GM12878 (cell line): ENCODE measurements at regions not wholly inside any gene's neighbourhood (a gene's known extent, or its start where the extent isn't known, plus 50 kb on each side); places are given as distances from the start of the nearest gene placed in this dataset.

Source experiments
- ATAC-seq: fragments of 200-7000 bp; cut with Tn5 transposase; 3 replicates; pipeline ENCODE4 v1.9.1; 2020; ENCODE audit warnings: mild to moderate bottlenecking, moderate library complexity
- BruUV-seq: library from RNA; stranded (reverse); fragments of 400-500 nt; replicated peaks from 2 replicates; lab custom pipeline; 2021; lab: Mats Ljungman, UMichigan
- CTCF ChIA-PET: fragments of 300-600 bp; sonication (Branson Sonifier 250); formaldehyde crosslinking; extraction: SDS; loops from one replicate; lab custom pipeline; 2021; ENCODE audit warnings: inconsistent platforms; lab: Yijun Ruan, JAX
- POLR2A ChIA-PET: fragments of 350-600 bp; formaldehyde crosslinking; extraction: SDS; loops from one replicate; lab custom pipeline; 2021; ENCODE audit warnings: inconsistent platforms; lab: Charles Lee
- RAD21 ChIA-PET: fragments of 300-600 bp; sonication (Branson Sonifier 250); formaldehyde crosslinking; loops from one replicate; lab custom pipeline; 2023; ENCODE audit warnings: antibody characterized with exemption; ENCODE audit not compliant: unreplicated experiment; lab: Charles Lee
- SMC1A ChIA-PET: fragments of 300-600 bp; sonication (Branson Sonifier 250); formaldehyde crosslinking; loops from one replicate; lab custom pipeline; 2023; ENCODE audit not compliant: unreplicated experiment, uncharacterized antibody; lab: Charles Lee
- DNase-seq: peaks from one replicate; pipeline ENCODE4 v3.0.0-alpha.2; 2011; ENCODE audit warnings: low read depth, low spot score
- FAIRE-seq: peaks from 3 replicates; lab custom pipeline; 2011; peaks lifted over from hg19 to GRCh38; lab: Jason Lieb, UNC
- H2AFZ ChIP-seq: 2 replicates; pipeline ENCODE4 v1.6.0; 2011; ENCODE audit warnings: low read depth, low read length, control low read depth; ENCODE audit not compliant: control insufficient read depth
- H3K27ac ChIP-seq: 2 replicates; pipeline ENCODE4 v1.5.1; 2011; ENCODE audit warnings: control low read depth; ENCODE audit not compliant: control insufficient read depth, insufficient read depth
- H3K27me3 ChIP-seq, 2 experiments: replicated peaks in 1 of 2; 2 replicates each; pipeline versions ENCODE4 v1.6.0 to v1.6.1; 2011; ENCODE audit warnings: low read length in 1 of 2; ENCODE audit not compliant: control insufficient read depth in 2 of 2, insufficient read depth in 2 of 2
- H3K36me3 ChIP-seq, 2 experiments: 2 replicates each; pipeline ENCODE4 v1.5.1; 2011; ENCODE audit warnings: low read length in 1 of 2; ENCODE audit not compliant: control insufficient read depth in 2 of 2, insufficient read depth in 2 of 2
- H3K4me1 ChIP-seq: 2 replicates; pipeline ENCODE4 v1.6.1; 2011; ENCODE audit warnings: mild to moderate bottlenecking, low read length, moderate library complexity, mixed read lengths; ENCODE audit not compliant: control insufficient read depth, insufficient read depth
- H3K4me2 ChIP-seq: 2 replicates; pipeline ENCODE4 v1.6.0; 2011; ENCODE audit warnings: control low read depth; ENCODE audit not compliant: control insufficient read depth, insufficient read depth
- H3K4me3 ChIP-seq: fragments of 200-600 bp; sonication (generic); 2 replicates; pipeline ENCODE4 v1.5.1; 2016
- H3K79me2 ChIP-seq: 2 replicates; pipeline ENCODE4 v1.6.0; 2011; ENCODE audit warnings: low read length; ENCODE audit not compliant: control insufficient read depth, insufficient read depth
- H3K9ac ChIP-seq: 2 replicates; pipeline ENCODE4 v1.8.0; 2011; ENCODE audit warnings: low read length, control low read depth, mixed read lengths; ENCODE audit not compliant: control insufficient read depth, insufficient read depth
- H3K9me3 ChIP-seq: replicated peaks from 3 replicates; pipeline ENCODE4 v1.5.1; 2011; ENCODE audit warnings: mild to moderate bottlenecking, low read length; ENCODE audit not compliant: control insufficient read depth, insufficient read depth
- H4K20me1 ChIP-seq: 2 replicates; pipeline ENCODE4 v1.6.0; 2011; ENCODE audit not compliant: control insufficient read depth, insufficient read depth
- KAT2A ChIP-seq: conservative IDR thresholded peaks from 2 replicates; pipeline ENCODE4 v1.6.1; 2011; ENCODE audit warnings: low read depth, low read length; ENCODE audit not compliant: control insufficient read depth
- NBN ChIP-seq: fragments of 450-650 bp; IDR thresholded peaks from 2 replicates; pipeline ENCODE4 v1.6.1; 2016
- NR2C1 ChIP-seq: fragments of 450-650 bp; IDR thresholded peaks from 2 replicates; pipeline ENCODE4 v1.6.1; 2017; ENCODE audit warnings: antibody characterized with exemption, mild to moderate bottlenecking, moderate library complexity
- NRF1 ChIP-seq: conservative IDR thresholded peaks from 2 replicates; pipeline ENCODE4 v1.6.1; 2011; ENCODE audit warnings: mild to moderate bottlenecking, low read depth, low read length, improper control_type of control experiment
- TCF12 ChIP-seq: IDR thresholded peaks from 2 replicates; pipeline ENCODE4 v1.6.1; 2011; ENCODE audit warnings: low read depth, mild to moderate bottlenecking, low read length
- ZSCAN29 ChIP-seq: fragments of 450-650 bp; IDR thresholded peaks from 2 replicates; pipeline ENCODE4 v1.6.1; 2017; ENCODE audit warnings: mild to moderate bottlenecking, moderate library complexity
- WGBS: methylation state at CpG from one replicate; pipeline ENCODE4 v1.1.6; 2016; ENCODE audit warnings: low lambda C conversion rate; ENCODE audit not compliant: insufficient replicate concordance, insufficient coverage; ENCODE audit errors: missing lambda C conversion rate; 5-methylcytosine and 5-hydroxymethylcytosine counted together
- in situ Hi-C: fragments of 300-500 bp; cut with MboI; formaldehyde crosslinking; loops from 9 replicates; pipeline ENCODE4 v1.14.3; 2018; ENCODE audit warnings: mixed read lengths
- intact Hi-C: fragments of 100-400 bp; cut with micrococcal nuclease; formaldehyde crosslinking; loops from one replicate; pipeline ENCODE4 v1.14.2; 2022; ENCODE audit not compliant: unreplicated experiment
- TF ChIP-seq, protein P1 (sequence below): fragments of 450-650 bp; IDR thresholded peaks from 2 replicates; pipeline ENCODE4 v1.6.1; 2017; ENCODE audit warnings: mild to moderate bottlenecking, moderate library complexity

DNA sequence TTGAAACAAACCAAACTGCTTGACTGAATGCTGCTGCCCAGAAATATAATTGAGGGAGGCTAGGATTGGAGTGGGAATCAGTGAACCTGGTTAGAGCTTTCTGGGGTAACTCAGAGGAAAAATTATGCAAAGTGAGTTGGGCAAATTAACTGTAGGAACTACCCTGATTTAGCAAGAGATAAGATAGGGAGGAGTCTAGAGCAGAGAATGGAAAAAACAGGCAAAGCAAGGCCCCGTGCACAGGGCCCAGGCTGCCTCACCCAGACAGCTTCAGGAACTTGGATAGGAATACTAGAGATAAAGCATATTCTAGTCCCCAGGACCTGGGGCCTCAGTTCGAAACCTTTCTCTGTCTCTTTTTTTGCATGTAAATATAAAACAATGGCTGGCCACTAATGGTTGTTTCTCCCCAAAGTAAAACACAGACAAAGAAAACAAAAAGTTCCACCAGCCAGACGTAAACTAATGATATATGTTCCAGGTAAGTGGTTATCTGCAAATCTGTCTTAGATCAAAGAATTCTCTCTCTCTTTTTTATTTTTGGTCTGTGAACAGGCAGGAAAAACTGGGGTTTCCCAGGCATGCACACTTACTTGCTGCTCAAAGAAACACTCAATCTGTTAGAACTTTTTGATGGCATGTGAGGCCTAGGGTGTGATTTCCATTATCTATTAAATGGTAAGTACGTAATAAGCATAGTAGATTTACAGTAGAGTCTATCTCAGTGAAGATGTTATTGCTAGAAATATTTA lies 168.1 kb upstream of the MAP3K1 start:
- Histone ChIP-seq H3K36me3 (no peaks in the 10 kb centered on the region), H2AFZ (no peak overlapping the region), H3K9ac (no peak overlapping the region), H3K4me1 (no peaks in the 10 kb centered on the region), H3K27me3 (peaks cover 0 to 5% of the 10 kb centered on the region in 2 experiments; a peak in 1 of 4 replicates), H3K4me3 (no peak overlapping the region), H3K9me3 (no peaks in the 10 kb centered on the region; the same call in 2 of the 3 replicates), H4K20me1 (no peaks in the 10 kb centered on the region), H3K79me2 (no peaks in the 10 kb centered on the region), H3K27ac (no peak overlapping the region), H3K4me2 (no peak overlapping the region)
- ChIA-PET RAD21 (no interaction called here), CTCF (interaction anchor here (0.7 kb wide), 1 partner anchor 215 kb away, joined by 3 read pairs; no protein-coding TSS in a partner anchor), POLR2A (no interaction called here), SMC1A (interaction anchor here (0.6 to 1.2 kb wide), 2 partner anchors 23 to 51 kb away, joined by 3 read pairs; no protein-coding TSS in a partner anchor)
- no peak for ATAC-seq
- no TSS peak for BruUV-seq
- intact Hi-C loops, result no loop called here
- TF ChIP-seq KAT2A, result no peak
- no peak for DNase-seq
- no peak for FAIRE-seq
- 36% methylated on average over 4 of the region's 4 CpGs for whole genome bisulfite sequencing
- in situ Hi-C loops, result no loop called here

GRCh38 chr5:56641635-56642260 lies 173.6 kb upstream of the MAP3K1 start:
- RAD21 ChIA-PET, result interaction anchor here (1.0 kb wide), 1 partner anchor 24 kb away, joined by 3 read pairs; no protein-coding TSS in a partner anchor
- H3K36me3 ChIP-seq, result no peaks in the 10 kb centered on the region
- CTCF ChIA-PET, result interaction anchor here (1.1 kb wide), 1 partner anchor 45 kb away, joined by 3 read pairs; no protein-coding TSS in a partner anchor
- no peak for ATAC-seq
- peaks cover 7% of the 10 kb centered on the region for H3K4me1 ChIP-seq
- H3K9me3 ChIP-seq, result no peaks in the 10 kb centered on the region; the same call in 1 of the 3 replicates
- no peak for FAIRE-seq
- no peak for DNase-seq
- no peak overlapping the region for H3K27ac ChIP-seq
- SMC1A ChIA-PET, result interaction anchor here (1.1 to 1.6 kb wide), 4 partner anchors 24 to 318 kb away, joined by 3 read pairs; no protein-coding TSS in a partner anchor
- no peaks in the 10 kb centered on the region for H4K20me1 ChIP-seq
- no peak overlapping the region for H3K4me2 ChIP-seq
- BruUV-seq, result no TSS peak
- H3K27me3 ChIP-seq, result peaks cover 0 to 3% of the 10 kb centered on the region in 2 experiments; a peak in 3 of 4 replicates
- POLR2A ChIA-PET, result interaction anchor here (0.5 kb wide), 1 partner anchor 226 kb away, joined by 4 read pairs; no protein-coding TSS in a partner anchor
- 14% methylated on average over 8 of the region's 8 CpGs for WGBS
- no peak overlapping the region for H2AFZ ChIP-seq
- H3K79me2 ChIP-seq, result no peaks in the 10 kb centered on the region
- H3K4me3 ChIP-seq, result no peak overlapping the region
- intact Hi-C loops, result no loop called here
- in situ Hi-C loops, result no loop called here
- no peak overlapping the region for H3K9ac ChIP-seq
- TF ChIP-seq NBN, result no peak
- TF ChIP-seq, protein P1, sequence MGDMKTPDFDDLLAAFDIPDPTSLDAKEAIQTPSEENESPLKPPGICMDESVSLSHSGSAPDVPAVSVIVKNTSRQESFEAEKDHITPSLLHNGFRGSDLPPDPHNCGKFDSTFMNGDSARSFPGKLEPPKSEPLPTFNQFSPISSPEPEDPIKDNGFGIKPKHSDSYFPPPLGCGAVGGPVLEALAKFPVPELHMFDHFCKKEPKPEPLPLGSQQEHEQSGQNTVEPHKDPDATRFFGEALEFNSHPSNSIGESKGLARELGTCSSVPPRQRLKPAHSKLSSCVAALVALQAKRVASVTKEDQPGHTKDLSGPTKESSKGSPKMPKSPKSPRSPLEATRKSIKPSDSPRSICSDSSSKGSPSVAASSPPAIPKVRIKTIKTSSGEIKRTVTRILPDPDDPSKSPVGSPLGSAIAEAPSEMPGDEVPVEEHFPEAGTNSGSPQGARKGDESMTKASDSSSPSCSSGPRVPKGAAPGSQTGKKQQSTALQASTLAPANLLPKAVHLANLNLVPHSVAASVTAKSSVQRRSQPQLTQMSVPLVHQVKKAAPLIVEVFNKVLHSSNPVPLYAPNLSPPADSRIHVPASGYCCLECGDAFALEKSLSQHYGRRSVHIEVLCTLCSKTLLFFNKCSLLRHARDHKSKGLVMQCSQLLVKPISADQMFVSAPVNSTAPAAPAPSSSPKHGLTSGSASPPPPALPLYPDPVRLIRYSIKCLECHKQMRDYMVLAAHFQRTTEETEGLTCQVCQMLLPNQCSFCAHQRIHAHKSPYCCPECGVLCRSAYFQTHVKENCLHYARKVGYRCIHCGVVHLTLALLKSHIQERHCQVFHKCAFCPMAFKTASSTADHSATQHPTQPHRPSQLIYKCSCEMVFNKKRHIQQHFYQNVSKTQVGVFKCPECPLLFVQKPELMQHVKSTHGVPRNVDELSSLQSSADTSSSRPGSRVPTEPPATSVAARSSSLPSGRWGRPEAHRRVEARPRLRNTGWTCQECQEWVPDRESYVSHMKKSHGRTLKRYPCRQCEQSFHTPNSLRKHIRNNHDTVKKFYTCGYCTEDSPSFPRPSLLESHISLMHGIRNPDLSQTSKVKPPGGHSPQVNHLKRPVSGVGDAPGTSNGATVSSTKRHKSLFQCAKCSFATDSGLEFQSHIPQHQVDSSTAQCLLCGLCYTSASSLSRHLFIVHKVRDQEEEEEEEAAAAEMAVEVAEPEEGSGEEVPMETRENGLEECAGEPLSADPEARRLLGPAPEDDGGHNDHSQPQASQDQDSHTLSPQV, result no peak
- TF ChIP-seq ZSCAN29, result no peak
- no peak for TF ChIP-seq NRF1
- TF ChIP-seq NR2C1, result no peak
- no peak for TF ChIP-seq TCF12
